NCI-H1930 (cell line): ENCODE measurements at regions not wholly inside any gene's neighbourhood (a gene's known extent, or its start where the extent isn't known, plus 50 kb on each side); places are given as distances from the start of the nearest gene placed in this dataset.
"Not testable (repeated sequence)": the region's sequence is repeated elsewhere in the genome, so short reads cannot be mapped to it uniquely, and the experiment has no call there.

ENCODE experiments used
- DNase-seq, 2 experiments: peaks; one replicate each; lab custom pipeline; 2025; lab: John Stamatoyannopoulos, UW

GRCh38 chr10:90028312-90028711 lies 326.9 kb downstream of the KIF20B start:
- no peak for DNase-seq

- no peak for DNase-seq
Measured at GRCh38 chr10:90031776-90032175, 330.4 kb downstream of the KIF20B start.

- DNase-seq = no peak
Measured at GRCh38 chr10:90032519-90032918, 331.1 kb downstream of the KIF20B start.

GRCh38 chr10:90034862-90035261 lies 333.5 kb downstream of the KIF20B start:
- not testable (repeated sequence) for DNase-seq

- DNase-seq = no peak
Measured at GRCh38 chr10:90041585-90041984, 340.2 kb downstream of the KIF20B start.

- no peak for DNase-seq
Measured at GRCh38 chr10:90042075-90042474, 340.7 kb downstream of the KIF20B start.

GRCh38 chr10:90047243-90047729 lies 345.9 kb downstream of the KIF20B start:
- DNase-seq = no peak

- no peak for DNase-seq
Measured at GRCh38 chr10:90051053-90051452, 349.7 kb downstream of the KIF20B start.

GRCh38 chr10:90051474-90051873 lies 350.1 kb downstream of the KIF20B start:
- DNase-seq = no peak

- no peak for DNase-seq
Measured at GRCh38 chr10:90062786-90063185, 361.4 kb downstream of the KIF20B start.

GRCh38 chr10:90064295-90064694 lies 362.9 kb downstream of the KIF20B start:
- no peak for DNase-seq

GRCh38 chr10:90066435-90066834 lies 365.0 kb downstream of the KIF20B start:
- DNase-seq = no peak

GRCh38 chr10:90075995-90076394 lies 374.6 kb downstream of the KIF20B start:
- DNase-seq = no peak

GRCh38 chr10:90079819-90080218 lies 378.4 kb downstream of the KIF20B start:
- DNase-seq = no peak

GRCh38 chr10:90086606-90087190 lies 385.3 kb downstream of the KIF20B start:
- DNase-seq = not testable (repeated sequence)

- no peak for DNase-seq
Measured at GRCh38 chr10:90087197-90088023, 386.0 kb downstream of the KIF20B start.

GRCh38 chr10:90088024-90088317 lies 386.6 kb downstream of the KIF20B start:
- DNase-seq = no peak

- no peak for DNase-seq
Measured at GRCh38 chr10:90089719-90090118, 388.3 kb downstream of the KIF20B start.

- no peak for DNase-seq
Measured at GRCh38 chr10:90096196-90096595, 394.8 kb downstream of the KIF20B start.

- not testable (repeated sequence) for DNase-seq
Measured at GRCh38 chr10:90107581-90107980, 406.2 kb downstream of the KIF20B start.

GRCh38 chr10:90111671-90112070 lies 410.3 kb downstream of the KIF20B start:
- no peak for DNase-seq

GRCh38 chr10:90112681-90113080 lies 411.3 kb downstream of the KIF20B start:
- DNase-seq = no peak

GRCh38 chr10:90118567-90118966 lies 417.2 kb downstream of the KIF20B start:
- DNase-seq = not testable (repeated sequence)
